ENCODE measurements at regions not wholly inside any gene's neighbourhood (a gene's known extent, or its start where the extent isn't known, plus 50 kb on each side); places are given as distances from the start of the nearest gene placed in this dataset.

- TF ChIP-seq CTCF (IDR thresholded peaks at IDR 0.05) = no peak
- no peak for ATAC-seq (ENCODE audit: low FRiP score)
These were observed 197.7 kb upstream of the RPL38 start for GRCh38 chr17:74005790-74006189.

GRCh38 chr17:74006371-74006770, 197.1 kb upstream of the RPL38 start:
- no peak for TF ChIP-seq CTCF (IDR thresholded peaks at IDR 0.05)
- no peak for DNase-seq (ENCODE audit: low spot score)
- no peak for ATAC-seq (ENCODE audit: low FRiP score)

More at GRCh38 chr17:74005790-74006189, 197.7 kb upstream of the RPL38 start:
- DNase-seq (ENCODE audit: low spot score) = no peak

GRCh38 chr17:74008196-74008595, 195.3 kb upstream of the RPL38 start:
- DNase-seq (ENCODE audit: low spot score) (no peak), ATAC-seq (ENCODE audit: low FRiP score) (no peak)
- TF ChIP-seq CTCF (IDR thresholded peaks at IDR 0.05) = no peak

- TF ChIP-seq CTCF (IDR thresholded peaks at IDR 0.05) = no peak
- ATAC-seq (ENCODE audit: low FRiP score) = no peak
- no peak for DNase-seq (ENCODE audit: low spot score)
These were observed 194.3 kb upstream of the RPL38 start for GRCh38 chr17:74009056-74009625.

- TF ChIP-seq CTCF (IDR thresholded peaks at IDR 0.05) = no peak
- DNase-seq (ENCODE audit: low spot score) (no peak), ATAC-seq (ENCODE audit: low FRiP score) (no peak)
These were observed 192.6 kb upstream of the RPL38 start for GRCh38 chr17:74010903-74011302.

GRCh38 chr17:74011966-74012365, 191.5 kb upstream of the RPL38 start:
- ATAC-seq (ENCODE audit: low FRiP score) = no peak
- no peak for TF ChIP-seq CTCF (IDR thresholded peaks at IDR 0.05)
- DNase-seq (ENCODE audit: low spot score) = no peak

- ATAC-seq (ENCODE audit: low FRiP score) (no peak), DNase-seq (ENCODE audit: low spot score) (no peak)
- TF ChIP-seq CTCF (IDR thresholded peaks at IDR 0.05) = no peak
These were observed 191.0 kb upstream of the RPL38 start for GRCh38 chr17:74012465-74012864.

Data from omental fat pad (tissue), 3 donors.